Stimulated activated memory B cell treated with anti-CD40 and anti-IgM and Interleukin-4, amounts not matched to agents 10 μg/mL and 1 μg/mL and 100 μg/mL, for 72 hours (primary cell): ENCODE measurements at regions not wholly inside any gene's neighbourhood (a gene's known extent, or its start where the extent isn't known, plus 50 kb on each side); places are given as distances from the start of the nearest gene placed in this dataset.
A peak's percentile ranks its signal among the peaks of the same experiment; 100 is the strongest.
"Not testable (repeated sequence)": the region's sequence is repeated elsewhere in the genome, so short reads cannot be mapped to it uniquely, and the experiment has no call there.

Experiments used
- ATAC-seq: fragments of 150-1000 bp; cut with Tn5 transposase; 2 replicates; pipeline ENCODE4 v1.10.0; 2021
- H3K27ac Mint-ChIP-seq: one replicate; pipeline ENCODE4 v1.8.0; 2022; ENCODE audit warnings: mild to moderate bottlenecking, mixed read lengths
- H3K27me3 Mint-ChIP-seq: one replicate; pipeline ENCODE4 v1.8.0; 2022; ENCODE audit warnings: mixed read lengths
- H3K36me3 Mint-ChIP-seq: one replicate; pipeline ENCODE4 v1.8.0; 2022; ENCODE audit warnings: mixed read lengths
- H3K4me1 Mint-ChIP-seq: one replicate; pipeline ENCODE4 v1.8.0; 2022; ENCODE audit warnings: mixed read lengths
- H3K4me3 Mint-ChIP-seq: one replicate; pipeline ENCODE4 v1.8.0; 2022; ENCODE audit warnings: mild to moderate bottlenecking, moderate library complexity, mixed read lengths
- H3K9me3 Mint-ChIP-seq: one replicate; pipeline ENCODE4 v1.8.0; 2022; ENCODE audit warnings: mixed read lengths

GRCh38 chr15:85258062-85258445 lies 122.3 kb upstream of the AKAP13 start:
- not testable (repeated sequence) for H3K36me3 Mint-ChIP-seq, H3K9me3 Mint-ChIP-seq, ATAC-seq, H3K27me3 Mint-ChIP-seq, H3K4me3 Mint-ChIP-seq
- Mint-ChIP-seq H3K4me1 (peaks cover 20% of the 10 kb centered on the region), H3K27ac (peak overlapping the region; percentile 47)

GRCh38 chr15:85258559-85259209 lies 121.7 kb upstream of the AKAP13 start:
- H3K9me3 Mint-ChIP-seq, H3K4me3 Mint-ChIP-seq, H3K27ac Mint-ChIP-seq, ATAC-seq, H3K27me3 Mint-ChIP-seq, H3K36me3 Mint-ChIP-seq: not testable (repeated sequence)
- H3K4me1 Mint-ChIP-seq: peaks cover 14% of the 10 kb centered on the region

GRCh38 chr15:85260526-85260925 lies 119.9 kb upstream of the AKAP13 start:
- not testable (repeated sequence) for H3K27ac Mint-ChIP-seq, ATAC-seq, H3K4me1 Mint-ChIP-seq, H3K9me3 Mint-ChIP-seq, H3K36me3 Mint-ChIP-seq, H3K4me3 Mint-ChIP-seq, H3K27me3 Mint-ChIP-seq

GRCh38 chr15:85262461-85263055 lies 117.8 kb upstream of the AKAP13 start:
- not testable (repeated sequence) for H3K27ac Mint-ChIP-seq, H3K9me3 Mint-ChIP-seq, H3K4me3 Mint-ChIP-seq, H3K4me1 Mint-ChIP-seq, H3K36me3 Mint-ChIP-seq, ATAC-seq, H3K27me3 Mint-ChIP-seq

GRCh38 chr15:85263842-85264440 lies 116.5 kb upstream of the AKAP13 start:
- not testable (repeated sequence) for H3K36me3 Mint-ChIP-seq, H3K9me3 Mint-ChIP-seq, H3K4me1 Mint-ChIP-seq, ATAC-seq, H3K27ac Mint-ChIP-seq, H3K27me3 Mint-ChIP-seq, H3K4me3 Mint-ChIP-seq

GRCh38 chr15:85264614-85265190 lies 115.7 kb upstream of the AKAP13 start:
- not testable (repeated sequence) for H3K4me1 Mint-ChIP-seq, ATAC-seq, H3K9me3 Mint-ChIP-seq, H3K27me3 Mint-ChIP-seq, H3K36me3 Mint-ChIP-seq, H3K27ac Mint-ChIP-seq, H3K4me3 Mint-ChIP-seq

GRCh38 chr15:85267158-85267857 lies 113.1 kb upstream of the AKAP13 start:
- H3K27ac Mint-ChIP-seq, H3K4me3 Mint-ChIP-seq, H3K9me3 Mint-ChIP-seq, H3K4me1 Mint-ChIP-seq, H3K36me3 Mint-ChIP-seq, H3K27me3 Mint-ChIP-seq: not testable (repeated sequence)
- ATAC-seq: peak; percentile 24

GRCh38 chr15:85274315-85275050 lies 105.9 kb upstream of the AKAP13 start:
- ATAC-seq: no peak
- Mint-ChIP-seq H3K4me3 (no peak overlapping the region), H3K9me3 (no peaks in the 10 kb centered on the region), H3K36me3 (no peaks in the 10 kb centered on the region), H3K4me1 (no peaks in the 10 kb centered on the region), H3K27me3 (no peaks in the 10 kb centered on the region), H3K27ac (no peak overlapping the region)

GRCh38 chr15:85276508-85276907 lies 103.9 kb upstream of the AKAP13 start:
- ATAC-seq: no peak
- no peaks in the 10 kb centered on the region for H3K9me3 Mint-ChIP-seq
- no peaks in the 10 kb centered on the region for H3K36me3 Mint-ChIP-seq
- H3K4me1 Mint-ChIP-seq: peaks cover 11% of the 10 kb centered on the region
- no peak overlapping the region for H3K27ac Mint-ChIP-seq
- H3K27me3 Mint-ChIP-seq: no peaks in the 10 kb centered on the region
- no peak overlapping the region for H3K4me3 Mint-ChIP-seq

- peaks cover 11% of the 10 kb centered on the region for H3K4me1 Mint-ChIP-seq
- no peaks in the 10 kb centered on the region for H3K36me3 Mint-ChIP-seq
- no peaks in the 10 kb centered on the region for H3K9me3 Mint-ChIP-seq
- H3K27ac Mint-ChIP-seq: no peak overlapping the region
- no peak for ATAC-seq
- no peak overlapping the region for H3K4me3 Mint-ChIP-seq
- H3K27me3 Mint-ChIP-seq: no peaks in the 10 kb centered on the region
Observed at GRCh38 chr15:85276921-85277320, 103.5 kb upstream of the AKAP13 start.

- Mint-ChIP-seq H3K4me3 (no peak overlapping the region), H3K36me3 (no peaks in the 10 kb centered on the region), H3K4me1 (peaks cover 11% of the 10 kb centered on the region), H3K27me3 (no peaks in the 10 kb centered on the region), H3K9me3 (no peaks in the 10 kb centered on the region), H3K27ac (no peak overlapping the region)
- ATAC-seq: no peak
Observed at GRCh38 chr15:85277847-85278370, 102.5 kb upstream of the AKAP13 start.

- ATAC-seq: peak; percentile 61
- Mint-ChIP-seq H3K9me3 (no peaks in the 10 kb centered on the region), H3K4me3 (no peak overlapping the region), H3K27me3 (no peaks in the 10 kb centered on the region), H3K36me3 (no peaks in the 10 kb centered on the region), H3K4me1 (peaks cover 31% of the 10 kb centered on the region), H3K27ac (peak overlapping the region; percentile 49)
Observed at GRCh38 chr15:85280203-85280602, 100.2 kb upstream of the AKAP13 start.

- Mint-ChIP-seq H3K9me3 (no peaks in the 10 kb centered on the region), H3K27ac (peak overlapping the region; percentile 4), H3K4me3 (no peak overlapping the region), H3K36me3 (no peaks in the 10 kb centered on the region), H3K4me1 (peaks cover 38% of the 10 kb centered on the region), H3K27me3 (no peaks in the 10 kb centered on the region)
- no peak for ATAC-seq
Observed at GRCh38 chr15:85281293-85281882, 99.0 kb upstream of the AKAP13 start.

GRCh38 chr15:85282504-85283115 lies 97.8 kb upstream of the AKAP13 start:
- H3K4me1 Mint-ChIP-seq: peaks cover 38% of the 10 kb centered on the region
- no peaks in the 10 kb centered on the region for H3K27me3 Mint-ChIP-seq
- peak overlapping the region; percentile 40 for H3K27ac Mint-ChIP-seq
- no peaks in the 10 kb centered on the region for H3K36me3 Mint-ChIP-seq
- H3K4me3 Mint-ChIP-seq: no peak overlapping the region
- H3K9me3 Mint-ChIP-seq: no peaks in the 10 kb centered on the region
- no peak for ATAC-seq
